CD4-positive, alpha-beta T cell treated with Interleukin-2 at 100 ng/mL for 4 hours (primary cell): ENCODE measurements at regions not wholly inside any gene's neighbourhood (a gene's known extent, or its start where the extent isn't known, plus 50 kb on each side); places are given as distances from the start of the nearest gene placed in this dataset.
"Not testable (repeated sequence)": the region's sequence is repeated elsewhere in the genome, so short reads cannot be mapped to it uniquely, and the experiment has no call there.

Experiments used
- DNase-seq: peaks from one replicate; pipeline ENCODE4 v3.0.0-alpha.2; 2020; ENCODE audit warnings: low spot score

DNA sequence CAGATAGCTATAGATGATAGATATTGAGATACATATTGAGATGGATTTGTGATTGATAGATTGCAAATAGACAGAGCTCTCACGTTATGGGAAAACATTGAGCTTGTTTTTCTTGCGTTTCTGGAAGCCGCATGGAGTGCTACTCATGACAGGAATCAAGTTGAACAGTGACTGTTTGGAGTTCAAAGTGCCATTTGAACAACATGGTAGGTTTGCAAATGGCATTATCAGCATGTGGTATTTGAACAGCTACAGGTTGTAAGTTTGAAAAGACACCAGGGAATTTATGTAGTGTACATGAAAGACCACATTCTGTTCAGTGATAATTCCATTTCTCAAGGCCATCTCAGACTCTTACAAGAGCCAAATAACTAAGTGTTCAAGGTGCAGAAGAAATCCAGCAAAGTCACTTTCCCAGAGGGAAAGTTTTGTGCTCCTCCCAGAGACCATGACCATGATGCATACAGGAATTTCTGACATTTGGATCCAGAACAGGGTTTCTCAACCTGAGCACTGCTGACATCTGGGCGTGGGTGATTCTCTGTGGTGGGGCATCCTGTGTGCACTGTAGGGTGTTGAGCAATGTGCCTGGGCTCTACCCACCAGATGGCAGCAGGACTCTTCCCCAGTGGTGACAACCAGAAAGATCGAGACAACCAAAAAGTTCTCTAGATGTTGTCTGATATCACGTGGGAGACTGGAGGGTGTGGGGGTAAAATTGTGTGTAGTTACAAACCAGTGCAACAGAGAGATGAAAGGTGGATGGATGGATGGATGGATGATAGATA lies 399.1 kb upstream of the AMELY start:
- DNase-seq: peak; percentile 73

DNA sequence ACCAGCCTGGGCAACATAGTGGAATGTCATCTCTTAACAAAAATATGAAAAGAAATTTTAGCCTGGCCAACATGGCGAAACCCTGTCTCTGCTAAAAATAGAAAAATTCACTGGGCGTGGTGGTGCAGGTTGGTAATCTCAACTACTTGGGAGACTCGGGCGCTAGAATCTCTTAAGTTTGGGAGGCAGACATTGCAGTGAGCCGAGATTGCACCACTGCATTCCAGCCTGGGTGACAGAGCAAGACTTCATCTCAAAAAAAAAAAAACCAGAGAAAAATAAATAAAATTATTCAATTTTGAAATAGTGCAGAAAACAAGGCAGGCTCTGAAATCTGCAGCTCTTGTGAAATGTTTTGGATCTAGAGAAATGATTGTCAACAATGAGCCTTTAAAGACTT lies 397.3 kb upstream of the AMELY start:
- no peak for DNase-seq

DNA sequence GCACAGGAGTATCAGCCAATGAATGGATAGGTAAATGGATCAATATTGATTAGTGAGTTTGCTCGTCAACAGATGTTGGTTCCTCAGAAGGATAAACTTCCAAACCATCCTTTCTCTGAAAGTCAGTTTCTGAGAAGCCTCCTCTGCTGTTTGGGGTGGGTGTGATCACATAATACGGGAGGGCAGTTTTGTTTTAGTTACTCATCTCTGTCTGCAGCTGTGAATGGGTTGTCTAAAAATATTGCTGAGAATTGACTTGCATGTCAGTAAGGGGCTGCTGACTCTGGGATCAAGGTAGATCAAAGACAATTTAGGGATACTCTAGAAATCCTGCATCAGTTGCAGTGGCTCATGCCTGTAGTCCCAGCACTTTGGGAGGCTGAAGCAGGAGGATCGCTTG lies 390.8 kb upstream of the AMELY start:
- no peak for DNase-seq

DNA sequence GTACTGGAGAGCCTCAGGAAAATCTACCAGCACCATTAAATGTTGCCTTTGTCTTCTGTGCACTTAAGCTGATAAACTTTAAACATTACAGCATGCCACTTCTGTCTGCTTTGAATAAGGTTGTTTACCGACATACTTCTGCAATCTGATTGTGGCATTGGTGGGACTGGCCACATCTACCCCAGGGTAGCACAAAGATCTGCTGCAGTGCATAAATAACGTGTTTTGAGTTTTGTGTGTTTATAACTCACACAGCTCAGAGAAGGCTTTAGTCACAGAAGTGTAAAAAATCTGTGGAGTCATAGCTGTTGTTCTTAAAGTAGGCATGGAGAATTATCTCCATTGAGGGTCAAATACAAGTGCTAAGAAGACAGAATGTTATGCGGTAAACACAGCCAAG lies 388.4 kb upstream of the AMELY start:
- peak; percentile 29 for DNase-seq

DNA sequence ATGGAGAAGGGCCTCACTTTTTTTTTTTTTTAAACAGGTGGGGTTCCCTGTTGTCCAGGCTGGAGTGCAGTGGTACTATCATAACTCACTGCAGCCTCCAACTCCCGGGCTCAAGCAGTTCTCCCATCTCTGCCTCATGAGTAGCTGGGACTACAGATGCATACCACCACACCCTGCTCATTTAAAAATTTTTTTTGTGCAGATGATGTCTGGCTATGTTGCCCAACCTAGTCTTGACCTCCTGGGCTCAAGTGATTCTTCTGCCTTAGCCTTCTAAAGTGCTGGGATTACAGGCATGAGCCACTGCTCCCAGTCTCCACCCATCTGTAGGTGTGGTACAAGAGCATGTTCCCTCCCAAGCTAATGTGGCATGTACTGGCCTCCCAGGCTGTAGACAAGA lies 380.6 kb upstream of the AMELY start:
- no peak for DNase-seq

DNA sequence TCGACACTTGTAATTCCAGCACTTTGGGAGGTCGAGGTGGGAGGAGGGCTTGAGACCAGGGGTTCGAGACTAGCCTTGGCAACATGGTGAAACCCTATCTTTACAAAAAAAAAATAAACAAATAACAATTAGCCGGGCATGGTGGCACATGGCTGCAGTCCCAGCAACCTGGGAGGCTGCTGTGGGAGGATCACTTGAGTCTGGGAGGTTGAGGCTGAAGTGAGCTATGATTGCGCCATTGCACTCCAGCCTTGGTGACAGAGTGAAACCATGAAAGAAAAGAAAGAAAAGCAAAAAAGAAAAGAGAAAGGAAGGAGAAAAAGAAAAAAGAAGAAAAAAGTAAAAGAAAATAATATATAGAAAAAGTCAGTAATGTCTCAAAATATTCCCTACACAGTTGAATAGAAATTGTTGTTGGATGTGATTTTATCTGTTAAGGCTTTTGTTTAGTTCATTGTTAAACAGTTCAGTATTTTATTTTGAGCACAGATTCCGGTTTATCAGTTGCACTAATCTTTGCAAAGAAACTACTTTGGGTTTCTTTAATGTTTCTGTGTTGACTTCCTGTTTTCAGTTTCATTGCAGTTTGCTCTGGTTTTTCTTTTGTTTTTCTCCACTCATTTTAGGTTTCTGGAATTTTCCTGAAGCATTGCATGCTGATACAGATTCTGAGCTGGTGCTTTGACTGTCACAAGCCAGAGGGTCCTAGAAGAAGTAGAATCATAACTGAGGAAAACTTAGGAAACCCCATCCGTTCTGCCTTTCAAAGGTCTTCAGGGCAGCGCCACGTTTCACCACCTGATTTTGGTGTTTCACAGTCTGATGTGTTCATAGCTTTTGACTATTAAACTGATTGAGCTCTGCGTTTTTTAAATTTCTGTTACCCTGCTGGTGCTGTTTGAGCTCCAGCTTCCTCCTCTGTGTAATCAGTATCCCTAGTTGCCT lies 378.6 kb upstream of the AMELY start:
- peak; percentile 36 for DNase-seq

DNA sequence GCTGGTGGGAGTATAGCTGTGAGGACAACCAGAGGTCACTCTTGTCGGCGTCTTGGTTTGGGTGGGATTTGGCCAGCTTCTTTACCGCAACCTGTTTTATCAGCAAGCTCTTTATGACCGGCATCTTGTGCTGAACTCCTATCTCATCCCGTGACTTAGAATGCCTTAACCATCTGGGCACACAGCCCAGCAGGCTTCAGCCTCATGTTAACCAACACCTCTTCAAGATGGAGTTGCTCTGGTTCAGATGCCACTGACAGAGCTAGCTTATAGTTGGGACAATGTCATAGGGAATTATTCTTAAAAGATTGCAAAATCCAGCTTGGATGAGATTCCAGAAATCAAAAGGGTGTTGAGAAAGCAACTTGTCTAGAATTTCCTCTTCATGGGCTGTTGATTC lies 377.1 kb upstream of the AMELY start:
- DNase-seq: no peak

DNA sequence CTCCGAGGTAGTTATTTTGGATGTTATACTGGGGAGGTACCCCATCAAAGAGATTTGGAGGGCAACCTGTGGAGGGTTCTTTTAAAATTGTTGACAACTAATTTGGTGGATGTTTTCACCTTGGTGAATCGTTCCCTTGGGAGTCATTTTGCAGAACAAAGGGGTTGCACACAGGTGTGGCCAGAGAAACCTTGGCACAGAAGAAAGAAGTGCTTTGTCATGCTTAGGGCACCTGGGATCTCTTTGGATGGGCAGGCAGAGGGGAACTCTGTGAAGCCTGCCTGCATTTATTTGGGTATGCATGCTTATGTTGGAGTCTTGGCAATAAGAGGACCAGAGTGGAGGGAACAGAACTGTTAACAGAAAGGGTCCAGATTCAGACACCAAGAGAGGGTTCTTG lies 376.4 kb upstream of the AMELY start:
- not testable (repeated sequence) for DNase-seq

DNA sequence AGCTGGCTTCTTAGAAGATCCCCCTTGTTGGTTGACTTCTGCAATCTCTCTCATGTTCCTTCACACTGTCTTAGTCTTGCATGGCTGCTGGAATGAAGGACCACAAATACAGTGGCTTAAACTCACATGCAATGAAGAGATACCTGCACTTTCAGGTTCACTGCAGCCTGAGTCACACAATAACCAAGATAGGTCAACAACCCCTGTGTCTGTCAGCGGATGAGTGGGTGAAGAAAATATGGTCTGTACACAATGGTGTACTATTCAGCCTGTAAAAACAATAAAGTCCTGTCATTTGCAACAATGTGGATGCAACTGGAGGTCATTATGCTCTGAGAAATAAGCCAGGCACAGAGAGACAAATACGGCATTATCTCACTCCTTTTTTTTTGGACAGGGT lies 373.8 kb upstream of the AMELY start:
- DNase-seq: no peak

DNA sequence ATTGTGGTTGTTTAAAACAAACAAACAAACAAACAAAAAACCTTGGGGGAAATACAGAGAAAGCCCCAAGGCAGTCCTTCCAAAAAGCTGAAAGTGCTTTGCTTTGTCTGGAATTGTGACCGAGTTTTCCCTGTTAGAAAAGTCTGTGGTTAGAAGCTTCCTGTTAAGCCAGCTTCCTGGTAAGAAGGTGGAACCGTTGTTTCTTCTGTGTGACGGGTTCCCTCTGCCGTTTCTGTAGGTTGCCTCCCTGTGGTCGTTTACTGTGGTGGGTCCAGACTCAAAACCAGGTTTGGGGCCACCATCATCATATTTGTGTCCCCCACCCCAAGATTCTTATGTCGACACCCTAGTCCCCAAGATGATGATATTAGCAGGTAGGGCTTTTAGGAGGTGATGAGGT lies 371.4 kb upstream of the AMELY start:
- peak; percentile 48 for DNase-seq

DNA sequence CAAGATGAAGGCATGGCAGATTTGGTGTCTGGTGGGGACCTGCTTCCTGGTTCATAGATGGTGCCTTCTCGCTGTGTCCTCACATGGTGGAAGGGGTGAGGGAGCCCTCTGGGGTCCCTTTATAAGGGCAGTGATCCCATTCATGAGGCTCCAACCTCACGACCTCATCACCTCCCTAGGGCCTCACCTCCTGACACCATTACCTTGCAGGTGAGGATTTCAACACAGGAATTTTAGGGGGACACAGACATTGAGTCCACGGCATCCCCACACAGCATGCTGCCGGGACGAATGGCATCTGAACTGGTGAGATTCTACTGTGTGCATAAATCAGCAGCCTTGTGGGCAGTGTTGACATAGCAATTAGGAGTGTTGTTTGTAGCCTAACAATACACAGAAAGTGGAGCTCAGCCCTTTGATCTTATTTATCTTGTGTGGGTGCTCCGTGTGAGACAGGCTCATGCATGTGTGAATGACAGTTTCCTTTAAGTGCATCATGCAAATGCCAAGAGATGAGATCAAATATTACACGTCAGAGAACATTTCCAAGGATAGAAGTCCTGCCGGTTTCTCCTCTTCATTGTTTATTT lies 368.7 kb upstream of the AMELY start:
- peak; percentile 63 for DNase-seq

DNA sequence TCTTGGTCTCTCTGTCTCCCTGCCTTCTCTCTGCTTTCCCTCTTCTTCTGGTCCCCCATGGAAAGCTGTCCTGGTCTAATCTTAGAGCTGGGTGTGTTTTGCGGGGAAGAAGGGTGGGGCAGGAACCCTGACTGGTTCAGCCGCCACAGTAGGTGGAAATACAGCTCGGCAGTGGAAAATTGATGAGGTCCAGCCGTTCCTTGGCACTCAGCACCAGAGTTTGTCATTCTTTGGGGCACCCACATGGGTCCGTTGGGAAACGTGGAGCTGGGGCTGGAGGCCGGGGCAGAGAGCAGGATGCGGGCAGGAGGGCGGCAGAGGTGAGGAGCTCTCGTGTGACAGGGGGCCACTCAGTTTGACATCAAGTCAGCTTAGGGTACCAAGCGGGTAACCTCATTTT lies 364.2 kb upstream of the AMELY start:
- DNase-seq: peak; percentile 4

DNA sequence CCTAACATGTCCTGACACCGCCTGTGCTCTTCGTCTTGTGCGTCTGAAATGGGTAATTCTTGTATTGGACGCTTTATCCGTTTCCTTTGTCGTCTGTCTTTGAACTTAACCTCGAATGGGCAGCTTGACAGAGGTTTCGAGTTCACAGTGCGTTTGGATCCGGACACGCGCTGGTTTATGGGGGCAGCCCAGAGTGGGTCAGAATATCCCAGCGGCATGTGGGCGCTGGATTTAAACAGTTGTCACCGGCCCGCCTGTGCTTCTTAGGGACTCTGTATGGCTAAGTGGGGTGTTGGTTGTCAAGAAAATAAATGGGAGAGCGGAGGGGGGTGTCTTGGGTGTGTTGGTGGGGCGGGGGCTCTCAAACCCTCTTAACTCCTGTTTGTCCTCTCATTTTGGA lies 363.5 kb upstream of the AMELY start:
- DNase-seq: peak; percentile 1

DNA sequence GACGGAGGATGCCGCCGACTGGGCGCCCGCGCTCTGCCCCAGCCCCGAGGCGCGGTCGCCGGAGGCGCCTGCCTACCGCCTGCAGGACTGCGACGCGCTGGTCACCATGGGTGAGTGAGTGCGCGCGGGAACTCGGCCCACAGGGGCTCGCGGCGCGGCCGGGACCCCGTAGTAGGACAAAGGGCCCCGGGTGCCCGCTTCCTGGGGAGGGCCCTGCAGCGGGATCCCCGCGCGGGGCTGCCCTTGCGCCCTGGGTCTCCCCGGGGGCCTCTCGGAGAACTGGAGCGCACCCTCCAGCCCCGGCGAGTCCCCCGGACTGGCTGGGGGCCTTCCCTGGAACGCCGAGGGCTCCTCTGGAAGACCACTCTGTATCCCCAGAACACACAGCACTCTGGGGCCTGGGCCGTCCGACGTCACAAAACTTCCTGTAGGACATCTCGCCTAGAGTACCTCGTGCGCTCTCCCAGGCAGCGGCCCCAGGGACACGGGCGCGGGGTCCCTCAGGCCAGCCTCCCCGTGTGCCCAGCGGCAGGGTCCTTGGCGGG lies 362.9 kb upstream of the AMELY start:
- DNase-seq: peak; percentile 8

DNA sequence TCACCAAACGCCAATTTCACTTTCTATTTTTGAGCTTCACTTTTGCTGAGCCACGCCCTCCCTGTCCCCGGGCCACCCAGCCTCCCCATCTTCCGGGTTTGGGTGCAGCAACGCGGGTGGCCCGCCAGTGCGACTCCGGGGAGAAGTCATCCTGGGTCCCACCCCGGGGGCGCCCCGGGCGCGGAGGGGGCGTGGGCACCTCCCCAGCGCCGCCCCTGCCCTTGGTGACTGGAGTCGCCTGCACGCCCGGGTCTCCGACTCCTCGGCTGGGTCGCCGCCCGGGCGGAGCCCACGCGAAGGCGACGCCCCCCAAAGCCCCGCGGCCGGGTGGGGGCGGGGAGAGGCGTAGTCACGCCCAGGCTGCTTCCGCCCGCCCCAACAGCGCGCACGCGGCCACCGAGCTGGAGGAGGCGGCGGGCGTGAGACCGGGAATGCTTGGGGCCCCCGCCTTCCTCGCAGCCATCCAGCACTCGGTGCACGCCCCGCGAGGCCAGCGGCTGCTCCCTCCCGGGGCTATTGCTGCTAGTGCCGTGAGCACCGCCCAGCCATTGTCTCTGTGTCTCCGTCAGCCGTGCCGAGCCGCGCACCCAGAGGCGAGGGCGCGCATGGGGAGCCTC lies 362.1 kb upstream of the AMELY start:
- peak; percentile 93 for DNase-seq

DNA sequence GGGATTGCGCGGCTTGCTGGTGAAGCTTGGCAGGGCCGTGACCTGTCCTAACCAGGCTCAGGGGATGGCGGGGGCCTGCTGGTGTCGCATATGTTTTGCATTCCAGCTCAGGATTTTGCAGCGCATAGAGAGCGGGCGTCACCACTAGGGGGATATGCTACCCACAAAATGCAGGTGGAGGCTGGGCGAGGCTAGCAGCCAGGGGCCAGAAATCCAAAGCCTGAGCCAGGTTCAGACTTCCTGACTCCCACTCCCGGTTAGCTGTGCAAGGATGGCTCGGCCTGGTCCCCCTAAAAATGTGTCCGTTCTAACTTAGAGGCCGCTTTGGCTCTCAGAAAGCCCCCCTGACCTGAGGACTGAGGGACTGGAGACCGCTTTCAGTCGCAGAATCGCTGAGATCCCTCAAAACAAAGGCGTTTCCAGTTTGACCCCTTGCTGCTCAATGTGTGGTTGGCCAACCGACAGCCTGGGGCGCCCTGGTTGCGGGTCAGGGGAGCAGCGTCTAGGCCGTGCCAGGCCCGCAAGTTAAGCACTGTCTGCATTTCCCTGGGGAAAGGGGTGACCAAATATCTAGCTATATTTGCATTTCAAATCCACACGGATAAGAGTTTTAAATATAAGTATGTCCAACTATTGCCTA lies 361.1 kb upstream of the AMELY start:
- DNase-seq: peak; percentile 68

DNA sequence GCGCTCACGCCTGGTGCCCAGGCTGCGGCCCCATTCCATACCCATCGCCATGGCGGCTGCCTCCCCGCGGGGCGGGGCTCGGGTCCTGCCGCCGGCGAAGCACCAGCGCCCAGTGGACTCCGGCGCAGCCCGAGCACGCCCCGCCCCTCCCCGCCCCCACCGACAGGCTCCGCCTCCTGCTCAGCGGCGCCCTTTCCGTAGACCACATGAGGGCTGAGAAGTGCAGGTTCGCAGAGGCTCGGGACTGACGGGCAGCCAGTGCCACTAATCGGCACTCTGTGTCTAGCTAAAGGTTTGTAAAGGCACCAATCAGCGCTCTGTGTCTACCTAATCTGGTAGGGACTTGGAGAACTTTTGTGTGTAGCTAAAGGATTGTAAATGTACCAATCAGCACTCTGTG lies 352.2 kb upstream of the AMELY start:
- peak; percentile 4 for DNase-seq

DNA sequence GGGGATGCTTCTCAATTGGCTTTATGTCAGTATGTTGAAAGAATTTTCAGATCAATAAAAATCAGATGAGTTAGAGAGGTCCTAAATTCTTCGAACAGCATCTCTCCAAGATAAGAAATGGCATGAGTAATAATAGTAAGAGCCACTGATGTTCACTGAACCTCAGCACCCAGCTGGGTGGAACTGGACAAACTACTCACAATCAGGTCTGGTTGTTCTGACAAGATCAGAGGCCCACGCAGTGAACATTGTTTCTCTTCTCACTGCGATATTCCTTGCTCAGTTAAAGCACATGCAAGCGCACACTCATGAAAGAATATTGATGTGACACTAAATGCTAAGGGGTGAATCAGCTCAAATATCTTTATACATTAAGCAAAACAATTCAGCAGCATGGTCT lies 351.0 kb upstream of the AMELY start:
- no peak for DNase-seq

DNA sequence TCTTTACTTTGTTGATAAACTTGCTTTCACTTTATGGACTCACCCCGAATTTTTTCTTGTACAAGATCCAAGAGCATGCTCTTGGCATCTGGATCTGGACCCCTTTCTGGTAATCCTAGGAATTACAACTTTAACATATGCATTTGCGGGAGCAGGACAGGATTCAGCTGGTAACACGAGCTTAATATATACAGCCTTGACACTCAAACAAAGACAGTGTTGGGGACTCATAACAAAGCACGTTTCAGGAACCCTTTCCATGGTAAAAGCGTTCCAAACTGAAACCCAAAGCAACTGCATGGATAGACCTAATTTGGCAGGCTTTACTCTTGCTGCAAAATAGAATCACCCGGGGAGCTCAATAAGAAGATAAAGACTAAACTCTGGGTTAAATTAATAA lies 349.7 kb upstream of the AMELY start:
- no peak for DNase-seq

DNA sequence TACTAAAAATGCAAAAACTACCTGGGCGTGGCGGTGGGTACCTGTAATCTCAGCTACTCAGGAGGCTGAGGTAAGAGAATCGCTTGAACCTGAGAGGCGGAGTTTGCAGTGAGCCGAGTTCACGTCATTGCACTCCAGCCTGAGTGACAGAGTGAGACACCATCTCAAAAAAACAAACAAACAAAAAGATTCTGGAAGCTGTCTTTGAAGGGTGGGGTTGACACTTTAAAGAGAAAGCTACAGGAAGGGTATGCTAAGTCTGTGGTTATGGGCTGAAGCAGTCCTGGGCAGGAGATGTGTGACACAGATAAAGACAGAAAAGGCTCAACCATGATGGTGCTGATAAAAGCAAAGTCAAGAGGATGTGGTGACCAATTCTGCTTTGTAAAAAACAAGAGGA lies 328.5 kb upstream of the AMELY start:
- DNase-seq: peak; percentile 81

DNA sequence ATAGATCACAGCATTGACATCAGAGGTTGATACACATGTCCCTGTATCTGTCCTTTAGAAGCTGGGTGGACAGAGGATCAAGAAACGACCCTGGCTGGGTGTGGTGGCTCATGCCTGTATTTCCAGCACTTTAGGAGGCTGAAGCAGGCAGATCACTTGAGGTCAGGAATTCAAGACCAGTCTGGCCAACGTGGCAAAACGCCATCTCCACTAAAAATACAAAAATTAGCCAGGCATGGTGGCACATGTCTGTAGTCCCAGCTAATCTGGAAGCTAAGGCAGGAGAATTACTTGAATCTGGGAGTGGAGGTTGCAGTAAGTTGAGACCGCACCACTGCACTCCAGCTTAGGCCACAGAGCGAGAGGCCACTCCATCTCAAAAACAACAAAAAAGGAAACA lies 300.4 kb upstream of the AMELY start:
- no peak for DNase-seq

DNA sequence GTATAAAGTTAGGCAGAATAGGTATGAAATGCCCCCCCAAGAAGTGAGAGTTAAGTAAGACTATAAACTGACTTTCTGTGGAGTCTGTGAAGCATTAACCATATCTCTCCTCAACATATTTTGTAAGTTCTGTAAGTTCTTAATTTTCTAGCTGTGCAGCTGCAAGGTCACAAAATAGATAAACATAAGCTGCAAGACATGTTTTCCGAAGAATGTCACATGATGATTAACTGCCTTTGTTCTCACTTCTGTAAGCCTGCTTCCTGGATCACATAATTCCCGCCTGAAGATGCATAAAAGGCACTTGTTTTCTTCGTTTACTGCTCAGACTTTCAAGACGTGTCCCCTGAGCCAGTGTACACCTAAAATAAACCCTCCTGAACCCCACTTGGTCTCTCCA lies 292.9 kb upstream of the AMELY start:
- DNase-seq: no peak
